Panc1 (cell line): ENCODE measurements at regions not wholly inside any gene's neighbourhood (a gene's known extent, or its start where the extent isn't known, plus 50 kb on each side); places are given as distances from the start of the nearest gene placed in this dataset.

ENCODE experiments used
- ATAC-seq: fragments of 200-7000 bp; cut with Tn5 transposase; 2 replicates; pipeline ENCODE4 v1.9.1; 2020; ENCODE audit warnings: mild to moderate bottlenecking, moderate library complexity
- BruUV-seq: library from RNA; stranded (reverse); fragments of 400-500 nt; replicated peaks from 2 replicates; lab custom pipeline; 2021; lab: Mats Ljungman, UMichigan
- CTCF ChIA-PET: fragments of 300-600 bp; sonication (Branson Sonifier 250); formaldehyde crosslinking; loops from one replicate; lab custom pipeline; 2022; ENCODE audit warnings: antibody characterized with exemption; lab: Charles Lee
- POLR2A ChIA-PET: fragments of 300-600 bp; sonication (Branson Sonifier 250); formaldehyde crosslinking; loops from one replicate; lab custom pipeline; 2022; ENCODE audit warnings: antibody characterized with exemption; lab: Charles Lee
- DNase-seq: peaks from one replicate; pipeline ENCODE4 v3.0.0-alpha.2; 2010; ENCODE audit warnings: low read depth, low spot score
- H3K27ac ChIP-seq: 2 replicates; pipeline ENCODE4 v1.5.1; 2011; ENCODE audit warnings: mild to moderate bottlenecking, low read length, inconsistent platforms
- H3K27me3 ChIP-seq: fragments of 200-500 bp; sonication (Bioruptor generic); 2 replicates; pipeline ENCODE4 v1.6.0; 2014; ENCODE audit warnings: low read length, inconsistent platforms; ENCODE audit not compliant: control insufficient read depth, insufficient read depth
- H3K36me3 ChIP-seq: fragments of 200-500 bp; sonication (Bioruptor generic); 2 replicates; pipeline ENCODE4 v1.5.1; 2014; ENCODE audit warnings: inconsistent platforms, mild to moderate bottlenecking, low read length, moderate library complexity; ENCODE audit not compliant: control insufficient read depth, insufficient read depth
- H3K4me1 ChIP-seq: 2 replicates; pipeline ENCODE4 v1.5.1; 2011; ENCODE audit warnings: inconsistent platforms, mild to moderate bottlenecking, low read length, moderate library complexity; ENCODE audit not compliant: control insufficient read depth, insufficient read depth
- H3K4me3 ChIP-seq, 2 experiments: 2 replicates each; pipeline ENCODE4 v1.5.1; 2011 to 2012; ENCODE audit warnings: low read depth in 2 of 2, low read length in 2 of 2, mild to moderate bottlenecking in 2 of 2, inconsistent platforms in 1 of 2, moderate library complexity in 1 of 2
- H3K9me3 ChIP-seq: fragments of 200-500 bp; sonication (Bioruptor generic); 2 replicates; pipeline ENCODE4 v1.5.1; 2014; ENCODE audit warnings: low read depth, mild to moderate bottlenecking, inconsistent platforms, low read length, moderate library complexity; ENCODE audit not compliant: control insufficient read depth, insufficient read depth
- POLR2AphosphoS5 ChIP-seq: IDR thresholded peaks from 2 replicates; pipeline ENCODE4 v1.6.1; 2012; ENCODE audit warnings: mild to moderate bottlenecking, low read depth, low read length, moderate library complexity
- SIN3A ChIP-seq: IDR thresholded peaks from 2 replicates; pipeline ENCODE4 v1.6.1; 2012; ENCODE audit warnings: low read depth, mild to moderate bottlenecking, low read length, moderate library complexity, borderline replicate concordance; ENCODE audit not compliant: insufficient read depth
- TCF7L2 ChIP-seq: IDR thresholded peaks from 2 replicates; pipeline ENCODE4 v1.6.1; 2011; ENCODE audit warnings: mild to moderate bottlenecking, low read depth, low read length, inconsistent platforms
- in situ Hi-C: cut with HindIII; loops from 2 replicates; pipeline ENCODE4 v1.10.0; 2016; ENCODE audit warnings: low sequenced_read_pairs, low pct_unique_long_range_greater_than_20kb
- intact Hi-C: fragments of 100-400 bp; cut with micrococcal nuclease; formaldehyde crosslinking; loops from one replicate; pipeline ENCODE4 v1.10.0; 2022; ENCODE audit not compliant: unreplicated experiment
- TF ChIP-seq, protein P1 (sequence below): fragments of 450-650 bp; IDR thresholded peaks from 2 replicates; pipeline ENCODE4 v1.5.1; 2017; ENCODE audit warnings: mild to moderate bottlenecking
- TF ChIP-seq, protein P2 (sequence below), 2 experiments: IDR thresholded peaks; 2 replicates each; pipeline ENCODE4 v1.6.1; 2011 to 2012; ENCODE audit warnings: low read depth in 2 of 2, control low read depth in 1 of 2, low read length in 1 of 2, mild to moderate bottlenecking in 1 of 2, moderate library complexity in 1 of 2; ENCODE audit not compliant: insufficient read depth in 1 of 2

DNA sequence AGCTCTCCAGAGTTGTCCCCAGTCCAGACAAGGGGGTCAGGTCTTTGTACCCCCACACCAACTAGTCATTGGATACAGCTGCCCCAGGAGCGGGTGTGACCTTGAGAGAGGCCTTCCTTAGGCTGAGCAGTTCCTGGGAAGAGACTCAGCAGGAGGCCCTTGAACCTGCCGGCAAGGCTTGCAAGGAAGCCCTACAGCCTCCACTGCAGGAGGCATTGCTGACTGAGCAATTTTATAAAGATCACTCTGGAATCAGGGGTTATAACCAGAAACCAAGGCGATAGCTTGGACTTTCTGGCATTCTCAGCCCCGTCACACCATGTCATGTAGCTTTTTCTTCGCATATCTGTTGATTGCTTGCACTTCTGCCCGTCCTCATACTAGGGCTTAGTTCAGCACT is 291.3 kb upstream of the CRY1 start:
- ChIA-PET CTCF (no interaction called here), POLR2A (no interaction called here)
- Histone ChIP-seq H3K36me3 (no peaks in the 10 kb centered on the region), H3K27me3 (no peaks in the 10 kb centered on the region), H3K27ac (no peak overlapping the region), H3K4me1 (no peaks in the 10 kb centered on the region), H3K9me3 (no peaks in the 10 kb centered on the region), H3K4me3 (no peak overlapping the region)
- intact Hi-C loops, result no loop called here
- TF ChIP-seq POLR2AphosphoS5 (no peak), TCF7L2 (no peak), SIN3A (no peak)
- TF ChIP-seq, protein P1, sequence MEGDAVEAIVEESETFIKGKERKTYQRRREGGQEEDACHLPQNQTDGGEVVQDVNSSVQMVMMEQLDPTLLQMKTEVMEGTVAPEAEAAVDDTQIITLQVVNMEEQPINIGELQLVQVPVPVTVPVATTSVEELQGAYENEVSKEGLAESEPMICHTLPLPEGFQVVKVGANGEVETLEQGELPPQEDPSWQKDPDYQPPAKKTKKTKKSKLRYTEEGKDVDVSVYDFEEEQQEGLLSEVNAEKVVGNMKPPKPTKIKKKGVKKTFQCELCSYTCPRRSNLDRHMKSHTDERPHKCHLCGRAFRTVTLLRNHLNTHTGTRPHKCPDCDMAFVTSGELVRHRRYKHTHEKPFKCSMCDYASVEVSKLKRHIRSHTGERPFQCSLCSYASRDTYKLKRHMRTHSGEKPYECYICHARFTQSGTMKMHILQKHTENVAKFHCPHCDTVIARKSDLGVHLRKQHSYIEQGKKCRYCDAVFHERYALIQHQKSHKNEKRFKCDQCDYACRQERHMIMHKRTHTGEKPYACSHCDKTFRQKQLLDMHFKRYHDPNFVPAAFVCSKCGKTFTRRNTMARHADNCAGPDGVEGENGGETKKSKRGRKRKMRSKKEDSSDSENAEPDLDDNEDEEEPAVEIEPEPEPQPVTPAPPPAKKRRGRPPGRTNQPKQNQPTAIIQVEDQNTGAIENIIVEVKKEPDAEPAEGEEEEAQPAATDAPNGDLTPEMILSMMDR, result no peak
- TF ChIP-seq, protein P2, sequence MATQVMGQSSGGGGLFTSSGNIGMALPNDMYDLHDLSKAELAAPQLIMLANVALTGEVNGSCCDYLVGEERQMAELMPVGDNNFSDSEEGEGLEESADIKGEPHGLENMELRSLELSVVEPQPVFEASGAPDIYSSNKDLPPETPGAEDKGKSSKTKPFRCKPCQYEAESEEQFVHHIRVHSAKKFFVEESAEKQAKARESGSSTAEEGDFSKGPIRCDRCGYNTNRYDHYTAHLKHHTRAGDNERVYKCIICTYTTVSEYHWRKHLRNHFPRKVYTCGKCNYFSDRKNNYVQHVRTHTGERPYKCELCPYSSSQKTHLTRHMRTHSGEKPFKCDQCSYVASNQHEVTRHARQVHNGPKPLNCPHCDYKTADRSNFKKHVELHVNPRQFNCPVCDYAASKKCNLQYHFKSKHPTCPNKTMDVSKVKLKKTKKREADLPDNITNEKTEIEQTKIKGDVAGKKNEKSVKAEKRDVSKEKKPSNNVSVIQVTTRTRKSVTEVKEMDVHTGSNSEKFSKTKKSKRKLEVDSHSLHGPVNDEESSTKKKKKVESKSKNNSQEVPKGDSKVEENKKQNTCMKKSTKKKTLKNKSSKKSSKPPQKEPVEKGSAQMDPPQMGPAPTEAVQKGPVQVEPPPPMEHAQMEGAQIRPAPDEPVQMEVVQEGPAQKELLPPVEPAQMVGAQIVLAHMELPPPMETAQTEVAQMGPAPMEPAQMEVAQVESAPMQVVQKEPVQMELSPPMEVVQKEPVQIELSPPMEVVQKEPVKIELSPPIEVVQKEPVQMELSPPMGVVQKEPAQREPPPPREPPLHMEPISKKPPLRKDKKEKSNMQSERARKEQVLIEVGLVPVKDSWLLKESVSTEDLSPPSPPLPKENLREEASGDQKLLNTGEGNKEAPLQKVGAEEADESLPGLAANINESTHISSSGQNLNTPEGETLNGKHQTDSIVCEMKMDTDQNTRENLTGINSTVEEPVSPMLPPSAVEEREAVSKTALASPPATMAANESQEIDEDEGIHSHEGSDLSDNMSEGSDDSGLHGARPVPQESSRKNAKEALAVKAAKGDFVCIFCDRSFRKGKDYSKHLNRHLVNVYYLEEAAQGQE (IDR thresholded peaks at IDR 0.05; ENCODE audit: insufficient read depth in 1 of 2, low read depth in 2 of 2, low read length in 1 of 2), result no peak
- no peak for DNase-seq
- in situ Hi-C loops, result no loop called here
- no peak for ATAC-seq
- BruUV-seq, result no TSS peak

DNA sequence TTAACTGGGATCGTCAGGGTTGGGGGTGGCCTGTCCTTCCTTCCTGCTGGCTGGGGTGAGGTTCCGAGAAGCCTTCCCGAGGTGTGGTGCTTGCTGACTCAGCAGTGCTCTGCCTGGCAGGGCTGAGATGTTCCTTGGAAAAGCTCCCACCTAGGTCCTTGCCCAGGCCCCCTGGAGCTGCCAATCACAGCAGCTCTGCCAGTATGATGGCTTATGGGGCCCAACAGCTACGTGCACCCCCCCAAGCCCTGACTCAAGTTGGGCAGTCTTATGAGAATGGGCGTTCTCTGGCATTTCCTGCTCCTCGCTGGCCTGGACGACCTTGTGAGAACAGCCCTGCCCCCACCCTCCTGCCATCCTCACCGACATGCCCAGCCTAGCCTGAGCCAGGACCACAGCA is 292.2 kb upstream of the CRY1 start:
- TF ChIP-seq TCF7L2 (no peak), SIN3A (no peak), POLR2AphosphoS5 (no peak)
- TF ChIP-seq, protein P1, result no peak
- TF ChIP-seq, protein P2 (IDR thresholded peaks at IDR 0.05; ENCODE audit: insufficient read depth in 1 of 2, low read depth in 2 of 2, low read length in 1 of 2), result no peak
- in situ Hi-C loops (no loop called here), intact Hi-C loops (no loop called here)
- no TSS peak for BruUV-seq
- no peak overlapping the region for H3K27ac ChIP-seq
- ATAC-seq, result no peak
- no peaks in the 10 kb centered on the region for H3K9me3 ChIP-seq
- no peak for DNase-seq
- CTCF ChIA-PET, result no interaction called here
- H3K4me3 ChIP-seq, result no peak overlapping the region
- POLR2A ChIA-PET, result no interaction called here
- H3K27me3 ChIP-seq, result no peaks in the 10 kb centered on the region
- no peaks in the 10 kb centered on the region for H3K4me1 ChIP-seq
- no peaks in the 10 kb centered on the region for H3K36me3 ChIP-seq
